DOHH2 (cell line): ENCODE measurements at regions not wholly inside any gene's neighbourhood (a gene's known extent, or its start where the extent isn't known, plus 50 kb on each side); places are given as distances from the start of the nearest gene placed in this dataset.

Source experiments
- H3F3A ChIP-seq: fragments of 200-600 bp; sonication (generic), shearing (Covaris generic); 2 replicates; pipeline ENCODE4 v1.6.0; 2016; ENCODE audit warnings: antibody characterized with exemption, mild to moderate bottlenecking; ENCODE audit not compliant: control insufficient read depth, insufficient read depth
- H3K27ac ChIP-seq: fragments of 200-600 bp; sonication (generic); 2 replicates; pipeline ENCODE4 v1.5.1; 2014; ENCODE audit warnings: low read depth, mild to moderate bottlenecking, low read length, moderate library complexity
- H3K27me3 ChIP-seq: fragments of 200-600 bp; sonication (generic); 2 replicates; pipeline ENCODE4 v1.6.1; 2014; ENCODE audit warnings: mild to moderate bottlenecking, low read length, mixed read lengths; ENCODE audit not compliant: control insufficient read depth
- H3K36me3 ChIP-seq: fragments of 200-600 bp; sonication (generic); 2 replicates; pipeline ENCODE4 v1.6.1; 2014; ENCODE audit warnings: mild to moderate bottlenecking, low read length, moderate library complexity, mixed read lengths; ENCODE audit not compliant: control insufficient read depth
- H3K4me1 ChIP-seq: fragments of 200-600 bp; sonication (generic); 2 replicates; pipeline ENCODE4 v1.6.1; 2014; ENCODE audit warnings: mild to moderate bottlenecking, low read length, mixed read lengths; ENCODE audit not compliant: control insufficient read depth
- H3K4me2 ChIP-seq: fragments of 200-600 bp; sonication (generic); 2 replicates; pipeline ENCODE4 v1.6.0; 2014; ENCODE audit warnings: mild to moderate bottlenecking, low read length, moderate library complexity
- H3K4me3 ChIP-seq: fragments of 200-600 bp; sonication (generic); 2 replicates; pipeline ENCODE4 v1.5.1; 2014; ENCODE audit warnings: mild to moderate bottlenecking, low read length, mixed read lengths
- H3K79me2 ChIP-seq: fragments of 200-600 bp; sonication (generic); 2 replicates; pipeline ENCODE4 v1.6.1; 2014; ENCODE audit warnings: mild to moderate bottlenecking, low read length, mixed read lengths; ENCODE audit not compliant: control insufficient read depth
- H3K9me2 ChIP-seq: fragments of 200-600 bp; sonication (generic); replicated peaks from 2 replicates; pipeline ENCODE4 v1.6.1; 2014; ENCODE audit warnings: mild to moderate bottlenecking, low read length, mixed read lengths; ENCODE audit not compliant: control insufficient read depth
- H3K9me3 ChIP-seq: fragments of 200-600 bp; sonication (generic); 2 replicates; pipeline ENCODE4 v1.6.1; 2014; ENCODE audit warnings: antibody characterized with exemption, low read length, mixed read lengths; ENCODE audit not compliant: control insufficient read depth, insufficient read depth
- H4K20me1 ChIP-seq: fragments of 200-600 bp; sonication (generic); 2 replicates; pipeline ENCODE4 v1.6.0; 2014; ENCODE audit warnings: low read depth, mild to moderate bottlenecking, antibody characterized with exemption, low read length, moderate library complexity; ENCODE audit not compliant: control insufficient read depth, insufficient read depth
- EZH2phosphoT487 ChIP-seq: fragments of 200-600 bp; sonication (generic); IDR thresholded peaks from 2 replicates; pipeline ENCODE4 v1.6.1; 2017; ENCODE audit warnings: borderline replicate concordance, mild to moderate bottlenecking, antibody characterized with exemption, low read length, moderate library complexity, mixed read lengths
- TF ChIP-seq, protein P1 (sequence below): fragments of 200-600 bp; sonication (generic); IDR thresholded peaks from one replicate; pipeline ENCODE4 v1.5.1; 2014; ENCODE audit warnings: antibody characterized with exemption, mild to moderate bottlenecking, low read depth, low read length; ENCODE audit not compliant: poor library complexity, severe bottlenecking

DNA sequence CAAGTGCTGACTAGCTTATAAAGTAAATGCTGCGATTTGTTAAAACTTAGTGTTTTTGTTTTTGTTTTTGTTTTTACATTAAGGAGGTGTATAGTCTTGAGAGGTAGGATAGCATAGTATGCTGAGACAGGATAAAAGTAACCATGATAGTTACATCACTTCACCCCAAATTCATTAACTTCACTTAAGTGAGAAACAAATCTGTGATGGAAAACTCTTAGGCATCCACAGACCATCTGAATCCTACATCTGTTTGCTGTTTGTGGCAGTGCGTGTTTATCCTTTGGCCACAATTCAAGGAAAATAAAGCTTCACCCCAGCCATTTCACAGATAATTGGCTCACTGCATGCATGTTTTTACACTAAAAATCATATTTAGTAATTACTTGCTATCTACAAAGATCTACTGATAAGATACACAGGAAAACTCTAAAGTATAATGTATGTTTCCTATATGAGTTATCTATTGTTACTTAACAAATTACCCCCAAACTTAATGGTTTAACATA lies 82.0 kb downstream of the ZNF622 start:
- no peak overlapping the region for H3K27ac ChIP-seq
- no peaks in the 10 kb centered on the region for H3K27me3 ChIP-seq
- no peak overlapping the region for H3K4me3 ChIP-seq
- no peaks in the 10 kb centered on the region for H3K4me1 ChIP-seq
- TF ChIP-seq, protein P1, sequence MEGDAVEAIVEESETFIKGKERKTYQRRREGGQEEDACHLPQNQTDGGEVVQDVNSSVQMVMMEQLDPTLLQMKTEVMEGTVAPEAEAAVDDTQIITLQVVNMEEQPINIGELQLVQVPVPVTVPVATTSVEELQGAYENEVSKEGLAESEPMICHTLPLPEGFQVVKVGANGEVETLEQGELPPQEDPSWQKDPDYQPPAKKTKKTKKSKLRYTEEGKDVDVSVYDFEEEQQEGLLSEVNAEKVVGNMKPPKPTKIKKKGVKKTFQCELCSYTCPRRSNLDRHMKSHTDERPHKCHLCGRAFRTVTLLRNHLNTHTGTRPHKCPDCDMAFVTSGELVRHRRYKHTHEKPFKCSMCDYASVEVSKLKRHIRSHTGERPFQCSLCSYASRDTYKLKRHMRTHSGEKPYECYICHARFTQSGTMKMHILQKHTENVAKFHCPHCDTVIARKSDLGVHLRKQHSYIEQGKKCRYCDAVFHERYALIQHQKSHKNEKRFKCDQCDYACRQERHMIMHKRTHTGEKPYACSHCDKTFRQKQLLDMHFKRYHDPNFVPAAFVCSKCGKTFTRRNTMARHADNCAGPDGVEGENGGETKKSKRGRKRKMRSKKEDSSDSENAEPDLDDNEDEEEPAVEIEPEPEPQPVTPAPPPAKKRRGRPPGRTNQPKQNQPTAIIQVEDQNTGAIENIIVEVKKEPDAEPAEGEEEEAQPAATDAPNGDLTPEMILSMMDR: no peak
- no peak for TF ChIP-seq EZH2phosphoT487
- H3K9me2 ChIP-seq: no peaks in the 10 kb centered on the region
- H3K79me2 ChIP-seq: no peaks in the 10 kb centered on the region
- H4K20me1 ChIP-seq: no peaks in the 10 kb centered on the region
- H3K9me3 ChIP-seq: no peaks in the 10 kb centered on the region
- no peaks in the 10 kb centered on the region for H3K36me3 ChIP-seq
- H3K4me2 ChIP-seq: no peak overlapping the region
- H3F3A ChIP-seq: no peaks in the 10 kb centered on the region

DNA sequence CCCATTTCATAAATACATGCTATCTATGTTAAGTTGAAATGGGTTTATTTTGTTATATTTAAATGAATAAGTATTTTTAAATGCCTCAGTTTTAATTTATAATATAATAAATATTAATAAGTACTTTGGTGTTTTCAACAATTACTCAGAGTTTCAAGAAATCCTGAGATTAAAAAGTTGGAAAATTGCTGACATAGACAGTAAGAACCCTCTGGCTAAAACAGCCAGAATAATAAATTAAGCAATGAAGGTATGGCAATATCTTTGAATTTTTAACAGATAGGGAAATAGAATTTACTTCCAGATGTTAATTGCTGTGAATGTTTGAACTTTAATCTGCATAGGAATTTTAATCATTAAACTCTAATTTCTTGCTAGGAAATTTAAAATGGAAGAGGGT lies 83.6 kb downstream of the ZNF622 start:
- Histone ChIP-seq H3K4me2 (no peak overlapping the region), H3K9me3 (no peaks in the 10 kb centered on the region), H3K27ac (no peak overlapping the region), H3K36me3 (no peaks in the 10 kb centered on the region), H4K20me1 (no peaks in the 10 kb centered on the region), H3K4me3 (no peak overlapping the region), H3K79me2 (no peaks in the 10 kb centered on the region), H3F3A (no peaks in the 10 kb centered on the region), H3K4me1 (no peaks in the 10 kb centered on the region), H3K27me3 (no peaks in the 10 kb centered on the region), H3K9me2 (no peaks in the 10 kb centered on the region)
- TF ChIP-seq EZH2phosphoT487: no peak
- TF ChIP-seq, protein P1: no peak

DNA sequence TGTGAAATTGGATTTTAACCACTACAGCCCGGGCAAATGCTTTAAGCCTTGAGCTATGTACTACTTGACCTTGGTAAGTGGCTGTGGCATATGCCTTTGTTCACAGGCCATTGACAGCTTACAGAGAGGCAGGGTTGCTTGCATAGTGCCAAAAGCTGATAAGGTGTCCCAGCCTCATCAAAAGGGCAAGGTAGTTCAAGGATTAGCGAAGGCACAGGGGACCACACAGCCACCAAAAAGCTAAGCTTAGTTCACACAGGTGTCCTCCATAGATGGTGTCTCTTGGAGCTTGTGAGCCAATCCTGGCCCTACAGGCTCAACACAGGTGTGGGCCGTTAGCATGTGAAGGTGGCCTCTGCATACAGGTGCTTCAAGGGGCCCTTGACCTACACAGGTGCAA lies 86.8 kb downstream of the ZNF622 start:
- H3K79me2 ChIP-seq: no peaks in the 10 kb centered on the region
- no peaks in the 10 kb centered on the region for H3K4me1 ChIP-seq
- H3K4me2 ChIP-seq: no peak overlapping the region

More for the DNA sequence above, 86.8 kb downstream of the ZNF622 start:
- Histone ChIP-seq H3K4me3 (no peak overlapping the region), H3K9me2 (no peaks in the 10 kb centered on the region), H4K20me1 (no peaks in the 10 kb centered on the region), H3K36me3 (no peaks in the 10 kb centered on the region), H3F3A (no peaks in the 10 kb centered on the region), H3K27ac (no peak overlapping the region), H3K27me3 (no peaks in the 10 kb centered on the region), H3K9me3 (no peaks in the 10 kb centered on the region)
- TF ChIP-seq, protein P1: no peak
- TF ChIP-seq EZH2phosphoT487: no peak
